ENCODE measurements at regions not wholly inside any gene's neighbourhood (a gene's known extent, or its start where the extent isn't known, plus 50 kb on each side); places are given as distances from the start of the nearest gene placed in this dataset.

- TF ChIP-seq CTCF (IDR thresholded peaks at IDR 0.05; ENCODE audit: insufficient read depth, low read depth, low read length): no peak
- TF ChIP-seq EZH2 (IDR thresholded peaks at IDR 0.05; ENCODE audit: insufficient read depth, low read length): no peak
Measured at GRCh38 chr6:132205946-132206345, 195.3 kb downstream of the MOXD1 start.
